ENCODE measurements at regions not wholly inside any gene's neighbourhood (a gene's known extent, or its start where the extent isn't known, plus 50 kb on each side); places are given as distances from the start of the nearest gene placed in this dataset.
"Not testable (repeated sequence)": the region's sequence is repeated elsewhere in the genome, so short reads cannot be mapped to it uniquely, and the experiment has no call there.

DNA sequence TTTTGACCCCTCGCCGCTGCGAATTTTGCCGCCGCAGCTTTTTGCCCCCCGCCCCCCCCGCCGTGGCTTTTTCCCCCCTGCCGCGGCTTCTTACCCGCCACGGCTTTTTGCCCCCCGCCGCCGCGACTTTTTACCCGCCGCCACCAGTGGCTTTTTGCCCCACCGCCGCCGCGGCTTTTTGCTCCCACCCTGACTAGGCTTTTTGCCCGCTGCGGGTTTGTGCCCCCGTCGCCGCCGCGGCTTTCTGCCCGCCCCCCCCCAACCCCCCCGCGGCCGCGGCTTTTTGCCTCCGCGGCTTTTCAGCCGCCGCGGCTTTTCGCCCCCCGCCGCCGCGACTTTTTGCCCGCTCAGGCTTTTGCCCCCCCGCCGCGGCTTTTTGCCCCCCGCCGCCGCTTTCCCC, 598.1 kb downstream of the GOLGA6L6 start:
- TF ChIP-seq, protein P1, sequence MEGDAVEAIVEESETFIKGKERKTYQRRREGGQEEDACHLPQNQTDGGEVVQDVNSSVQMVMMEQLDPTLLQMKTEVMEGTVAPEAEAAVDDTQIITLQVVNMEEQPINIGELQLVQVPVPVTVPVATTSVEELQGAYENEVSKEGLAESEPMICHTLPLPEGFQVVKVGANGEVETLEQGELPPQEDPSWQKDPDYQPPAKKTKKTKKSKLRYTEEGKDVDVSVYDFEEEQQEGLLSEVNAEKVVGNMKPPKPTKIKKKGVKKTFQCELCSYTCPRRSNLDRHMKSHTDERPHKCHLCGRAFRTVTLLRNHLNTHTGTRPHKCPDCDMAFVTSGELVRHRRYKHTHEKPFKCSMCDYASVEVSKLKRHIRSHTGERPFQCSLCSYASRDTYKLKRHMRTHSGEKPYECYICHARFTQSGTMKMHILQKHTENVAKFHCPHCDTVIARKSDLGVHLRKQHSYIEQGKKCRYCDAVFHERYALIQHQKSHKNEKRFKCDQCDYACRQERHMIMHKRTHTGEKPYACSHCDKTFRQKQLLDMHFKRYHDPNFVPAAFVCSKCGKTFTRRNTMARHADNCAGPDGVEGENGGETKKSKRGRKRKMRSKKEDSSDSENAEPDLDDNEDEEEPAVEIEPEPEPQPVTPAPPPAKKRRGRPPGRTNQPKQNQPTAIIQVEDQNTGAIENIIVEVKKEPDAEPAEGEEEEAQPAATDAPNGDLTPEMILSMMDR (IDR thresholded peaks at IDR 0.05), result no peak
- H3K27ac ChIP-seq, result no peak overlapping the region
- H3K27me3 ChIP-seq, result peaks cover 0 to 22% of the 10 kb centered on the region in 2 donors
- intact Hi-C loops (cut with DNase I), result no loop called here
- no peaks in the 10 kb centered on the region for H3K36me3 ChIP-seq
- H3K9me3 ChIP-seq, result peaks cover 0 to 7% of the 10 kb centered on the region in 2 donors
- no peak for ATAC-seq
- DNase-seq, result peak in 1 of 4 donors; percentile 48
- H3K4me1 ChIP-seq, result no peaks in the 10 kb centered on the region
- no peak overlapping the region for H3K4me3 ChIP-seq

DNA sequence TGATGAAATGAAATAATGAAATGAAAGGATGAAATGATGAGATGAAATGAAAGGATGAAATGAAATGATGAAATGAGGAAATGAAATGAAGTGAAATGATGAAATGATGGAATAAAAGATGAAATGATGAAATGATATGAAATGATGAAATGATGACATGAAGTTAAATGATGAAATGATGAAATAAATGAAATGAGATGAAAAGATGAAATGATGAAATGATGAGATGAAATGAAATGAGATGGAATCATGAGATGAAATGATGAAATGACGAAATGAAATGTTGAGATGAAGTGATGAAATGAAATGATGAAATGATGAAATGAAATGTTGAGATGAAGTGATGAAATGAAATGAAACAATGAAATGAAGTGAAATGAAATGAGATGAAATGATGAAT, 638.3 kb downstream of the GOLGA6L6 start:
- H3K4me3 ChIP-seq; H3K4me1 ChIP-seq; ATAC-seq; intact Hi-C loops (cut with DNase I); H3K27me3 ChIP-seq; H3K36me3 ChIP-seq; DNase-seq; H3K27ac ChIP-seq: not testable (repeated sequence)
- H3K9me3 ChIP-seq, result peaks cover 0 to 29% of the 10 kb centered on the region in 2 donors

DNA sequence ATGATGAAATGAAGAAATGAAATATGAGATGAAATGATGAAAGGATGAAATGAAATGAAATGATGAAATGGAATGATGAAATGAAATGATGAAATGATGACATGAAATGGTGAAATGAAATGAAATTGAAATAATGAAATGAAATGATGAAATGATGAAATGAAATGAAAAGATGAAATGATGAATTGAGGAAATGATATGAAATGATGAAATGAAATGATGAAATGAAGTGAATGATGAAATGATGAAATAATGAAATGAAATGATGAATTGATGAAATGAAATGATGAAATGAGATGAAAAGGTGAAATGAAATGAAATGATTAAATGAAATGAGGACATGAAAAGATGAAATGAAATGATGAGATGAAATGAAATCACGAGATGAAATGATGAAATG, 639.2 kb downstream of the GOLGA6L6 start:
- intact Hi-C loops (cut with DNase I); H3K4me3 ChIP-seq; ATAC-seq; H3K36me3 ChIP-seq; H3K4me1 ChIP-seq; H3K27ac ChIP-seq; DNase-seq; H3K27me3 ChIP-seq: not testable (repeated sequence)
- H3K9me3 ChIP-seq, result peaks cover 0 to 29% of the 10 kb centered on the region in 2 donors

DNA sequence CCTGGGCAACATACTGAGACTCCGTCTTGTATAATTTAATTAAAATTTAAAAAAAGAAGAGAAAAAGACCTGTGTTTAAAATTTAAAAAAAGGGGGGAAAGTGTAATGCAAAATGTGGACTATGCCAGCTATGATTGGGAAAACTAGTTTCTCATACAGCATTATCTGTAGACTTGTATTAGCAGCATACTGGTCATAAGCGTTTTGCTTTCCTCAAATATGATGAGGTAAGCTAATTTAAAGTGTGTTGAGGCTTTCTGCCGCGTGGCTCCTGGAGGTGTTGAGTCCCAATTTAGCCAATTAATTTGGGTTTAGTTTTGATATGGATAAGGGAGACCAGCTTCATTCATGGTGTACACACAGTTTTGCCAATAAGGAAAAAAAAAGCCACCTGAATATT, 640.2 kb downstream of the GOLGA6L6 start:
- H3K27me3 ChIP-seq; H3K36me3 ChIP-seq; H3K4me3 ChIP-seq; ATAC-seq; intact Hi-C loops (cut with DNase I); H3K27ac ChIP-seq; DNase-seq; H3K4me1 ChIP-seq: not testable (repeated sequence)
- peaks cover 0 to 29% of the 10 kb centered on the region in 2 donors for H3K9me3 ChIP-seq

DNA sequence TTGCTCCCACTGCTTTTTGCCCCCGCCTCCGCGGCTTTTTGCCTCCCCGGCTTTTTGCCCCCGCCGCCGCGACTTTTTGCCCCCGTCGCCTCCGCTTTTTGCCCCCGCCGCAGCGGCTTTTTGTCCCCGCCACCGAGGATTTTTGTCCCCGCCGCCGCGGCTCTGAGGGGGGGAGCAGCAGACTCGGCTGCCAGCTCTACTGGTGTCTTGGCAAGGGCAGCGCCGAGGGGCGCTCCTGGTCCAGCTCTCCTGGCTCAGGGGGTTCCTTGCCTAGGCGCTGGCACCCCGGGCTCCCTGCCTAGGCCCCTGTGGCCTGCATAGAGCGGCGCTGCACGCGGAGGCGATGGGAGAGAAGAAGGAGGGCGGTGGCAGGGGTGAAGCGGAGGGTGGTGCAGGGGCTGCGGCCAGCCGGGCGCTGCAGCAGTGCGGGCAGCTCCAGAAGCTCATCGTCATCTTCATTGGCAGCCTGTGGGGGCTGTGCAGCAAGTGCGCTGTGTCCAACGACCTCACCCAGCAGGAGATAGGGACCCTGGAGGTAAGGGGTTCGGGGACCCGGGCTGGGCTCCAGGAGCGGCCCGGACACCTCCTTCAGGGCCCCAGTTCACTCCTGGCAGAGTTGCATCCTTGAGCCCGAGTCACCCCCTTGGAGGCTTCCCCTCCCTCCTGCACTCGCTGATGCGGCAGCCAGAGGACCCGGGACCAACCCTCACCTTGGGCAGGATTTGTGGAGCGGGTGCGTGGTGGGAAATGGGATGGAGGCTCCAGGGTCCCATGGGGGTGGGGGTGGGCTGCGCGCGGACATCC, 642.4 kb downstream of the GOLGA6L6 start:
- H3K27ac ChIP-seq, result no peak overlapping the region
- TF ChIP-seq, protein P1 (IDR thresholded peaks at IDR 0.05), result no peak
- ATAC-seq (no peak), DNase-seq (peak in 1 of 4 donors; percentile 61)
- H3K4me3 ChIP-seq, result no peak overlapping the region
- no peaks in the 10 kb centered on the region for H3K4me1 ChIP-seq
- H3K27me3 ChIP-seq, result no peaks in the 10 kb centered on the region
- H3K9me3 ChIP-seq, result peaks cover 0 to 34% of the 10 kb centered on the region in 2 donors
- no peaks in the 10 kb centered on the region for H3K36me3 ChIP-seq
- intact Hi-C loops (cut with DNase I), result no loop called here

DNA sequence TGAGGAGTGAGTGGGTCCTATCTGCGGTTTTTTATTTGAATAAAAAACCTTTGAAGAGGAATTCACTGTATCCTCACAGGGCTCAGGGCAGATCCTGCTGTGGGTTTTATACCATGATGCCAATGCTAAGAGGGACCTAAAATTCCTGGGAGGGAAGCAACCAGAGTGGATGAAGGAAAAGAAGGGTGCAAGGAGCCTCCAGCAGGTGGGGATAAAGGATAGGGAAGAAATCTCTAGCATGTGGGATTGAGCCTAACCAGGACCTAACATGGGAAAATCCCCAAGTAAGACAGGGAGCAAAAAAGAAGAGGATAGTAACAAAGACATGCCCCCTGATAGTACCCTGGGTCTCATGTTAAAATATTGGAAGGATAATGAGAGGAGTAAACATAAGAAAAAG, 652.8 kb downstream of the GOLGA6L6 start:
- H3K4me1 ChIP-seq; H3K27ac ChIP-seq; intact Hi-C loops (cut with DNase I); H3K36me3 ChIP-seq; H3K27me3 ChIP-seq; H3K4me3 ChIP-seq; ATAC-seq; DNase-seq: not testable (repeated sequence)
- peaks cover 0 to 14% of the 10 kb centered on the region in 2 donors for H3K9me3 ChIP-seq

DNA sequence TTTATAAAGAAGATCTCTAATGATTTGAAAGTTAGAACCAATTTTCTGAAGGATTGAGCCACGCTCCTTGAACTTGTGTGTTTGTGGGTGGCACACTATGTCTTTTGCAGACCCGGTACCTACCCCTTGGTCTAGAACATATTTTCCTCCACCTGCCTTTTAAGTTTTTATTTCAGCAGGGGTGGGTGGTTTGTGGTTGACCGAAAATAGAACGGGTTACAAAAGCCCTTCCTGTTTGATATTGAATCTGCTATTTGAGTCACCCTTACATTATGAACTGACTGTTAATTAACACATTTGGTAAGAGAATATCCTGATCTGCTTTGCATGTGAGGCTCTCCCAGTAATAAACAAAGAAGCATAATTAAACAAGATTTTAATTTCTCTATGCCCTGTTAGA, 697.5 kb downstream of the GOLGA6L6 start:
- intact Hi-C loops (cut with DNase I); H3K4me3 ChIP-seq; ATAC-seq; DNase-seq; H3K27ac ChIP-seq; H3K36me3 ChIP-seq; H3K4me1 ChIP-seq; H3K27me3 ChIP-seq: not testable (repeated sequence)
- peaks cover 0 to 20% of the 10 kb centered on the region in 2 donors for H3K9me3 ChIP-seq
